NCI-H187 treated with DMSO at 0.1 percent for 48 hours (cell line): ENCODE measurements at regions not wholly inside any gene's neighbourhood (a gene's known extent, or its start where the extent isn't known, plus 50 kb on each side); places are given as distances from the start of the nearest gene placed in this dataset.
A peak's percentile ranks its signal among the peaks of the same experiment; 100 is the strongest.
"Not testable (repeated sequence)": the region's sequence is repeated elsewhere in the genome, so short reads cannot be mapped to it uniquely, and the experiment has no call there.

Experiments used
- DNase-seq: peaks from one replicate; lab custom pipeline; 2025; lab: John Stamatoyannopoulos, UW

GRCh38 chr12:58728397-58728796 is 191.9 kb downstream of the LRIG3 start:
- DNase-seq = no peak

DNA sequence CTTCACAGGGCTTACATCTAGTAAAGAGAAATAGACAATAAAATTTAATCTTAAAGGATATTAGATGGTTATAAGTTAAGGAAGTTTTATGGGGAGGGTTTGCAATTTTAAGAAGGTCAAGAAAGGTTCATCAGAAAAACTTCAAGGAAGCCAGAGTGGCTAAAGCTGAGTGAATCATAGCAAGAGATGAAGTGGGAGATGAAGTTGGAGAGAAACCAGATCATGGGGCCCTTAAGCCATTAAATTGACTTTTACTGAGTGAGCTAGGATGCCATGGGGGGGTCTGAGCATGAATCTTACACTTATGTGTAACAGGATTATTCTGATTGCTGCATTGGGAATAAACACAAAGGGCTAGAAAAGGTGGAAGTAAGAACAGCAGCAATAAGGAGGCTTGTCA is 189.2 kb downstream of the LRIG3 start:
- no peak for DNase-seq

GRCh38 chr12:58732894-58733293 is 187.4 kb downstream of the LRIG3 start:
- no peak for DNase-seq

DNA sequence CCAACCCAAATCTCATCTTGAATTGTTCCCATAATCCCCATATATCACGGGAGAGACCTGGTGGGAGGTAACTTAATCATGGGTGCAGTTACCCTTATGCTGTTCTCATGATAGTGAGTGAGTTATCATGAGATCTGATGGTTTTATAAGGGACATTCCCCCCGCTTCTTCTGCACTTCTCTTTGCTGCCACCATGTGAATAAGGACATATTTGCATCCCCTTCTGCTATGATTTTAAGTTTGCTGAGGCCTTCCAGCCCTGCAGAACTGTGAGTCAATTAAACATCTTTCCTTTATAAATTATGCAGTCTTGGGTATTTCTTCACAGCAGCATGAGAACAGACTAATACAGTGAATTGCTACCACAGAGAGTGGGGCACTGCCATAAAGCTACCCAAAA is 179.1 kb downstream of the LRIG3 start:
- DNase-seq = no peak

DNA sequence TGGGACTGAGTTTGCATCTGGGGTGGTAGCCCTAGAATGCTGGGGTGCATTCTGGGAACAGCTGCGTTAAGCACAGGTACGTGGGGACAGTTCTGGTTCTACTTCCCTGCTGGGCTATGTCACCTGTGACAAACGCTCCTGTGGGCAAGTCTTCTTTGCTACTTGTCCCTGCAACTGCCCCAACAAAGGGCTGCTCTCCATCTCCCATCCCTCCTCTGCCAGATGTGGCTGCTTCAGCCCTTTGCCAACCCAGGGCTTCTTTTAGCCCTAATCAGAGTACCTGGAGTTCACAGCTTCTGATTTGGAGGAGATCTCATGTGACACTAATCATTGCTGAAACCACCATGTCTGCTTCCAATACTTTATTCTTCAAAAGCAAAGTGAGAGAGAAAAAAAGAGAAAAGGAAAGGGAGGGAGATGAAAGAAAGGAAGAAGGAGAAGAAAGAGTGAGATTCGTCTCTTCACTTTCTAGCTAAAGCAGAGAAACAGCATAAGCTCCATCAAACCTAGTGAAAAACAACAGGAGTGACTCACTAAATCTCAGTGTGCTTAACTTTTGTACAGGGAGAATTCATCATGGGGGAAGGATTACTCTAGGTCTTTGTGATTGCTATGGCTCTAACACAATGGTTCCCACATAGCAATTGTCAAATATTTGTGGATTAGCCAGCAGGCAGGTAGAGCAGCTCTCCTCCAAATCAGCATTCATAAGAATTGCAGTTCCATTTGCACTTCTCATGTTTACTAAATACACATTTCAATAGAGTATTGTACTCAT is 174.8 kb downstream of the LRIG3 start:
- no peak for DNase-seq

- DNase-seq = no peak
Observed at GRCh38 chr12:58747533-58747932, 172.8 kb downstream of the LRIG3 start.

- DNase-seq = no peak
Observed at GRCh38 chr12:58750484-58750883, 169.8 kb downstream of the LRIG3 start.

DNA sequence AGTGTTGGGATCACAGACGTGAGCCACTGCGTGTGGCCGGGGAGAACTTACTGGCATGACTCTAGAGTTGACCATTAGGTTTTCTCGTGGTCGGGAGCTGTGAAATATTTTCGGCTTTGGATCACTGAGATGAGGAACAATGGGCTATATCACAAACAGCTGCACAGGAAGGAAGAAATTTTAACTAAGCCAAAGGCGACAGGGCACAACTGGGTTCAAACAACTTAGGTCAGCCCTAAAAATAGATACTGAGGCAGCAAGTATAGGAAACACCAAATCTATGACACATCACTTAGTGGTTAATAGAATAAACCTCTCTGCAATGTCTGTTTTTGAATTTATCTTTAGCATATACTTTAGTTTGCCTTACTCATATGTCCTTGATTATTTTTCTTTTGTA is 162.9 kb downstream of the LRIG3 start:
- DNase-seq = no peak

GRCh38 chr12:58759745-58760144 is 160.6 kb downstream of the LRIG3 start:
- DNase-seq = not testable (repeated sequence)

DNA sequence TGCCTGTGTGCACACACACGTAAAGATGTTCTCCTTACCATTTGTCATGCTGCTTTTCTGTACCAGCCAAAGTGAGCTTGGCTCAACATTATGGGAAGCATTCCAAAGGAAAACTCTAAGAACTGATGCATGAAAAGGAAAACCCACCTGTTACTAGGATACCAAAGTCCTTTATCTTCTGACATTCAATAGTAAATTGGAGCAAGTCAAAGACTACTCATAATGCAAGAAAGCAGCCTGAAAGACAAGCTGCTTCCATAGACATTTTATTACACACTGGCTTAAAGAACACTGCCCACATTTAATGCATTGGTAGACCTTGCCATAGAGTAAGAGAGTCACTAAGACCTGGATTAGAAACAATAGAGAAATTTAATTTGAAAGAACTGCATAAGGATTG is 159.0 kb downstream of the LRIG3 start:
- peak; percentile 7 for DNase-seq

- no peak for DNase-seq
Observed at GRCh38 chr12:58764100-58764953, 156.0 kb downstream of the LRIG3 start.

- peak; percentile 67 for DNase-seq
Observed at GRCh38 chr12:58765076-58765475, 155.2 kb downstream of the LRIG3 start.

- peak; percentile 83 for DNase-seq
Observed at GRCh38 chr12:58765653-58766512, 154.4 kb downstream of the LRIG3 start.

- no peak for DNase-seq
Observed at GRCh38 chr12:58766513-58766870, 153.8 kb downstream of the LRIG3 start.

DNA sequence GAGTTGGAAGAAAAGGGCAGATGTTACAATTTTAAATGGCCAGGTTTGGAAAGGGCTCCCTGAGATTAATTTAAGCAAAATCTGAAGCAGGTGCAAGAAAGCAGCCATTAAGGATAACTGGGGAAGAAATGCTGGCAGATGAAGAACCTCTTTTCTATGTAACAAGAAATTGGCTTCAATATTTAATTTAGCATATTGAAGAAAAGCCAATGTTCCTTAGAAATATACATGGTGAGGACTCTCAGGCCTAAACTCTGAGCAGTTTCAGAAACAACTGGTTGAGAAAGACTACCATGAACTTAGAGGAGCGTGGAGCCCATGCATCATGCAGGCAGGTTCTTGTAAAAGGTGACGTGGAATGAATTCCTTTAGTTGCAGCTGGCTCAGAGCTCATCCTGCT is 152.8 kb downstream of the LRIG3 start:
- no peak for DNase-seq

GRCh38 chr12:58773986-58774385 is 146.3 kb downstream of the LRIG3 start:
- DNase-seq = no peak

- DNase-seq = no peak
Observed at GRCh38 chr12:58774731-58775130, 145.6 kb downstream of the LRIG3 start.

- no peak for DNase-seq
Observed at GRCh38 chr12:58775396-58775795, 144.9 kb downstream of the LRIG3 start.

DNA sequence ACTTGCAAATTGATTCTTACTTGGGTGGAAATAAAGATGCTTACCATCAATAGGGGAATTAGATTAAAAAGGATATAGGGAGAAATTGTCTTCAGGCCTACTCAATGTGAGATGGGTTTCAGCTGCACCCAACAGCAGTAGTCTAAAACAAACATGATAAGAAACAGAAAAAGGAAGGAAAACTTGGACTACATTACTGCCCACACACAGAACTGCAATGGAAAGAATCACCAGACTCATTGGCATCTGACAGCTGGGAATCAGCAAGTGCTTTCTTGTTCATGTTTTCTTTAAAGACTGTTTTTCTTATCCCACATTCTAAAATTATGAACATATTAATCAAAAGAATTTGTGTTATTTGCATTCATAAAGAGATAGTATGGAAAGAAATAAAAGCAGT is 144.2 kb downstream of the LRIG3 start:
- DNase-seq = no peak

DNA sequence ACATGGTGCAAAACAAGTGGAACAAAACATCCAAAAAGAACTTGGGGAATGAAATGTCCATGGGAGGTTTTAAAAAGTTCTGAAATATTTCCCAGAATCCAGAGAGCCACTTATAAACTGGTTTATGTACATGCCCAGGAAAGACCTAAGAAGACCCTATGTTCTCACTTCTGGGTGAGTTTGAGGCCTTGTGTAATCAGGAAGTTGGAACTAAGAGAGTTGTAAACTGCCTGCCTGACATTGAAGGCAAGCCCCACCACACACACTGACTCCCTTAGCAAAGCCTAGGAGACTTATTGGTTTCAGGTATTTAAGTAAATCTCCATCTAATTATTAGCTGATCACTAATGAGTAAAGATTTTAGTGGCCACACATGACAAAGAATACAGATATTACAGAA is 142.5 kb downstream of the LRIG3 start:
- no peak for DNase-seq

GRCh38 chr12:58781609-58782008 is 138.7 kb downstream of the LRIG3 start:
- no peak for DNase-seq

DNA sequence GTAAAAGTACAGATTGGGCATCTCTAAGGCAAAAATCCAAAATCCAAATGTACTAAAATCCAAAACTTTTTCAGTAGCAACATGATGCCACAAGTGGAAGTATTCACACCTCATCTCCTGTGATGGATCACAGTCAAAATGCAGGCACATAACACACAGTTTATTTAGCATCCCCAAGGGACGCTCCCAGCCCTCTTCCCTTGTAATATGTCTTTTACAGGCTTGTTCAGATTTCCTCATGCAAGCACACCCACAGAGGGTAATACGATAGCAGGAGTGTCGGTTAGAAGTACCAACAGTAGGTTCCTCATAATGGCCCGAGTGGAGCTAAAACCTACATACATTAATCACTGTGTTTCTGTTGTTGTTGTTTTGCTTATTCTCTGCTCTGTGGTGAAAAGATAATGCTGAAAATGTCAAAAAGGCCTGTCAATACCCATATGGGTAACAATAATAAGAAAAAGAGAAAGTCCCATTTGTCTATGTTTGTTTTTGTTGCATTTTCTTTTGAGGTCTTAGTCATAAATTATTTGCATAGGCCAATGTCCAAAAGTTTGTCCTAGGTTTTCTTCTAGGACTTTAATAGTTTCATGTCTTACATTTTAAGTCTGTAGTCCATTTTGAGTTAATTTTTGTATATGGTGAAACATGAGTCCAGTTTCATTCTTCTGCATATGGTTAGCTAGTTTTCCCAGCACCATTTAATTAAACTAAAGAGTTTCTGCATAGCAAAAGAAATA is 133.1 kb downstream of the LRIG3 start:
- DNase-seq = peak; percentile 97
